Endothelial cell of umbilical vein (primary cell): ENCODE measurements at regions not wholly inside any gene's neighbourhood (a gene's known extent, or its start where the extent isn't known, plus 50 kb on each side); places are given as distances from the start of the nearest gene placed in this dataset.

Experiments used
- CTCF ChIP-seq, 2 donors: IDR thresholded peaks; 1 replicate in 1 of 2; 2 replicates in 1 of 2; pipeline ENCODE4 v1.5.1; 2011; ENCODE audit warnings: low read length in 2 of 2, mild to moderate bottlenecking in 2 of 2, moderate library complexity in 2 of 2, control low read depth in 1 of 2, inconsistent platforms in 1 of 2, low read depth in 1 of 2; ENCODE audit not compliant: insufficient read depth in 1 of 2; ENCODE audit errors: extremely low read depth in 1 of 2
- EZH2 ChIP-seq: IDR thresholded peaks from 2 replicates; pipeline ENCODE4 v1.6.1; 2012; ENCODE audit warnings: borderline replicate concordance, low read depth, mild to moderate bottlenecking, moderate library complexity, low read length, inconsistent platforms; ENCODE audit not compliant: severe bottlenecking
- MAX ChIP-seq: IDR thresholded peaks from 2 replicates; pipeline ENCODE4 v1.6.1; 2011; ENCODE audit not compliant: insufficient read depth, insufficient read length

GRCh38 chr12:71021491-71021890 is 101.0 kb upstream of the PTPRR start:
- TF ChIP-seq EZH2 (no peak), MAX (no peak), CTCF (IDR thresholded peaks at IDR 0.05; ENCODE audit: extremely low read depth in 1 of 2, insufficient read depth in 1 of 2, low read depth in 1 of 2, low read length in 2 of 2) (no peak)
